ENCODE measurements at regions not wholly inside any gene's neighbourhood (a gene's known extent, or its start where the extent isn't known, plus 50 kb on each side); places are given as distances from the start of the nearest gene placed in this dataset.

DNA sequence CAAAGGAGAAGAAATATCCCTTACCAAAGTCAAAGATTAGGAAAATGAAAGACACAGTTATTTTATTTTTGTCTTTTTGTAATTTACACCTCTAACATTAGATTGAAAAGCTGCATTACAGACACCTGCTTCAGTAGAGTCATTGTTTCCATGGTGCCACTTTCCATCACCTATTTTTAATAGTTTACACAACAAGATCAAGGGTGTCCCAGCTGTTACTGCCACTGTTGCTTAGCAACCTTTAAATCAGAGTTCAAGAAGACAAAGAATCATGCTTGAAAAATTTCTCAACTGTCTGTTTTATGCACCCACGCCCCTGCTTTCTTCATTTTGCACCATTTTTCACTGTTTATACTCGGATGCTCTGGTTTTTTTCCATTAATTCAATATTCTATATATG is 668.2 kb upstream of the GJE1 start:
- TF ChIP-seq, protein P1, sequence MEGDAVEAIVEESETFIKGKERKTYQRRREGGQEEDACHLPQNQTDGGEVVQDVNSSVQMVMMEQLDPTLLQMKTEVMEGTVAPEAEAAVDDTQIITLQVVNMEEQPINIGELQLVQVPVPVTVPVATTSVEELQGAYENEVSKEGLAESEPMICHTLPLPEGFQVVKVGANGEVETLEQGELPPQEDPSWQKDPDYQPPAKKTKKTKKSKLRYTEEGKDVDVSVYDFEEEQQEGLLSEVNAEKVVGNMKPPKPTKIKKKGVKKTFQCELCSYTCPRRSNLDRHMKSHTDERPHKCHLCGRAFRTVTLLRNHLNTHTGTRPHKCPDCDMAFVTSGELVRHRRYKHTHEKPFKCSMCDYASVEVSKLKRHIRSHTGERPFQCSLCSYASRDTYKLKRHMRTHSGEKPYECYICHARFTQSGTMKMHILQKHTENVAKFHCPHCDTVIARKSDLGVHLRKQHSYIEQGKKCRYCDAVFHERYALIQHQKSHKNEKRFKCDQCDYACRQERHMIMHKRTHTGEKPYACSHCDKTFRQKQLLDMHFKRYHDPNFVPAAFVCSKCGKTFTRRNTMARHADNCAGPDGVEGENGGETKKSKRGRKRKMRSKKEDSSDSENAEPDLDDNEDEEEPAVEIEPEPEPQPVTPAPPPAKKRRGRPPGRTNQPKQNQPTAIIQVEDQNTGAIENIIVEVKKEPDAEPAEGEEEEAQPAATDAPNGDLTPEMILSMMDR (IDR thresholded peaks at IDR 0.05) = no peak
- no peak for TF ChIP-seq ZFX (IDR thresholded peaks at IDR 0.05; ENCODE audit: borderline replicate concordance)
